K562 (cell line): ENCODE measurements at regions not wholly inside any gene's neighbourhood (a gene's known extent, or its start where the extent isn't known, plus 50 kb on each side); places are given as distances from the start of the nearest gene placed in this dataset.

Experiments used
- ATAC-seq: fragments of 200-7000 bp; cut with Tn5 transposase; 3 replicates; pipeline ENCODE4 v1.9.1; 2020; ENCODE audit warnings: moderate library complexity
- BruUV-seq: library from RNA; stranded (reverse); fragments of 400-500 nt; replicated peaks from 2 replicates; lab custom pipeline; 2021; lab: Mats Ljungman, UMichigan
- CTCF ChIA-PET: fragments of 300-600 bp; formaldehyde crosslinking; extraction: SDS; loops from one replicate; lab custom pipeline; 2021; ENCODE audit warnings: low intra/inter-chr PET ratio; lab: Yijun Ruan, JAX
- POLR2A ChIA-PET: fragments of 300-600, 350-650 bp; sonication (Branson Sonifier 250); formaldehyde crosslinking; extraction: SDS; loops from one replicate; lab custom pipeline; 2021; ENCODE audit warnings: antibody characterized with exemption, inconsistent platforms; lab: Yijun Ruan, JAX
- DNase-seq, 4 experiments: peaks; one replicate each; pipeline versions ENCODE4 v3.0.0 to v3.0.0-alpha.2; 2011 to 2018; ENCODE audit warnings: low spot score in 3 of 4, mixed read lengths in 3 of 4; ENCODE audit errors: extremely low read depth in 1 of 4
- FAIRE-seq: peaks from 2 replicates; lab custom pipeline; 2011; peaks lifted over from hg19 to GRCh38; lab: Jason Lieb, UNC
- H2AFZ ChIP-seq: 2 replicates; pipeline ENCODE4 v1.6.0; 2011; ENCODE audit warnings: low read depth, low read length, control low read depth, inconsistent platforms
- H3K27ac ChIP-seq: fragments of 200-600 bp; 3 replicates; pipeline ENCODE4 v1.8.0; 2011; ENCODE audit warnings: low read depth, mild to moderate bottlenecking, control low read depth, inconsistent platforms, low read length, moderate library complexity, mixed read lengths; ENCODE audit errors: extremely low read depth
- H3K27me3 ChIP-seq, 2 experiments: fragments of 300-600 bp in 1 of 2; 2 replicates in 1 of 2; 3 replicates in 1 of 2; pipeline versions ENCODE4 v1.6.0 to v1.8.0; 2011; ENCODE audit warnings: inconsistent platforms in 2 of 2, low read length in 2 of 2, mild to moderate bottlenecking in 1 of 2, mixed read lengths in 1 of 2, moderate library complexity in 1 of 2; ENCODE audit not compliant: control insufficient read depth in 2 of 2, insufficient read depth in 2 of 2
- H3K36me3 ChIP-seq: fragments of 300-600 bp; 3 replicates; pipeline ENCODE4 v1.8.0; 2011; ENCODE audit warnings: mild to moderate bottlenecking, low read length, inconsistent platforms; ENCODE audit not compliant: control insufficient read depth, insufficient read depth
- H3K4me1 ChIP-seq, 2 experiments: fragments of 200-600 bp in 1 of 2; replicated peaks in 1 of 2; 2 replicates in 1 of 2; 3 replicates in 1 of 2; pipeline versions ENCODE4 v1.5.1 to v1.8.0; 2011; ENCODE audit warnings: inconsistent platforms in 2 of 2, low read length in 2 of 2, mild to moderate bottlenecking in 1 of 2, mixed read lengths in 1 of 2, moderate library complexity in 1 of 2; ENCODE audit not compliant: control insufficient read depth in 2 of 2, insufficient read depth in 2 of 2
- H3K4me2 ChIP-seq: 2 replicates; pipeline ENCODE4 v1.6.1; 2011; ENCODE audit warnings: low read length, control low read depth, inconsistent platforms, mixed read lengths; ENCODE audit not compliant: insufficient read depth
- H3K4me3 ChIP-seq: fragments of 200-600 bp; sonication (generic), shearing (Covaris generic); 2 replicates; pipeline ENCODE4 v1.5.1; 2016; ENCODE audit warnings: control low read depth, inconsistent platforms
- H3K79me2 ChIP-seq: fragments of 200-600 bp; 3 replicates; pipeline ENCODE4 v1.8.0; 2011; ENCODE audit warnings: low read length, inconsistent platforms; ENCODE audit not compliant: control insufficient read depth, insufficient read depth
- H3K9ac ChIP-seq, 2 experiments: 2 replicates each; pipeline versions ENCODE4 v1.6.0 to v1.6.1; 2011; ENCODE audit warnings: low read depth in 2 of 2, low read length in 2 of 2, control low read depth in 1 of 2, inconsistent platforms in 1 of 2, mild to moderate bottlenecking in 1 of 2, mixed read lengths in 1 of 2; ENCODE audit not compliant: insufficient read depth in 1 of 2
- H3K9me1 ChIP-seq: one replicate; pipeline ENCODE4 v1.6.0; 2011; ENCODE audit warnings: inconsistent platforms, mild to moderate bottlenecking, low read length, moderate library complexity; ENCODE audit not compliant: control insufficient read depth, insufficient read depth
- H3K9me3 ChIP-seq: replicated peaks from 2 replicates; pipeline ENCODE4 v1.5.1; 2011; ENCODE audit warnings: low read depth, low read length, inconsistent platforms; ENCODE audit not compliant: control insufficient read depth, insufficient read depth
- H4K20me1 ChIP-seq: replicated peaks from 2 replicates; pipeline ENCODE4 v1.6.1; 2011; ENCODE audit warnings: low read length, inconsistent platforms, mixed read lengths; ENCODE audit not compliant: control insufficient read depth, insufficient read depth
- ARNT ChIP-seq, 2 experiments: fragments of 450-650 bp; IDR thresholded peaks; 2 replicates each; pipeline ENCODE4 v1.6.1; 2016; ENCODE audit warnings: mild to moderate bottlenecking in 1 of 2
- CBX1 ChIP-seq: sonication (generic); IDR thresholded peaks from 2 replicates; pipeline ENCODE4 v1.6.1; 2016; ENCODE audit warnings: antibody characterized with exemption, low read depth, mild to moderate bottlenecking
- HNRNPLL ChIP-seq: fragments of 200-400 bp; formaldehyde crosslinking; IDR thresholded peaks from 2 replicates; pipeline ENCODE4 v1.6.1; 2017; ENCODE audit warnings: low read length, low read depth, mild to moderate bottlenecking; ENCODE audit not compliant: poor library complexity, severe bottlenecking
- NR2C2 ChIP-seq, 2 experiments: fragments of 200-800 bp in 1 of 2; sonication (Bioruptor generic) in 1 of 2; sonication (generic) in 1 of 2; formaldehyde crosslinking in 1 of 2; IDR thresholded peaks; 2 replicates each; pipeline versions ENCODE4 v1.6.1 to v1.8.0; 2016 to 2022; ENCODE audit warnings: mild to moderate bottlenecking in 1 of 2, missing compliant biosample characterization in 1 of 2, missing genetic modification characterization in 1 of 2, missing genetic modification reagents in 1 of 2
- NRF1 ChIP-seq, 2 experiments: fragments of 450-650 bp; IDR thresholded peaks in 1 of 2; conservative IDR thresholded peaks in 1 of 2; 2 replicates each; pipeline ENCODE4 v1.6.1; 2014; ENCODE audit warnings: mild to moderate bottlenecking in 2 of 2
- PBX2 ChIP-seq, 2 experiments: IDR thresholded peaks in 1 of 2; conservative IDR thresholded peaks in 1 of 2; 2 replicates each; pipeline ENCODE4 v1.6.1; 2016; ENCODE audit warnings: low read depth in 2 of 2, mild to moderate bottlenecking in 1 of 2, missing compliant biosample characterization in 1 of 2, missing genetic modification characterization in 1 of 2, moderate library complexity in 1 of 2
- PHF8 ChIP-seq: fragments of 200-600 bp; sonication (generic); IDR thresholded peaks from 2 replicates; pipeline ENCODE4 v1.6.1; 2012; ENCODE audit warnings: mixed run types, mild to moderate bottlenecking, inconsistent platforms, low read length, moderate library complexity, borderline replicate concordance
- RCOR1 ChIP-seq, 2 experiments: IDR thresholded peaks; 2 replicates each; pipeline ENCODE4 v1.6.1; 2012; ENCODE audit warnings: low read depth in 2 of 2, low read length in 2 of 2, borderline replicate concordance in 1 of 2, improper control_type of control experiment in 1 of 2
- TAF9B ChIP-seq: fragments of 450-650 bp; IDR thresholded peaks from 2 replicates; pipeline ENCODE4 v1.6.1; 2018; ENCODE audit warnings: mild to moderate bottlenecking; ENCODE audit not compliant: partially characterized antibody
- TBP ChIP-seq: optimal IDR thresholded peaks from 2 replicates; pipeline ENCODE3; 2011; ENCODE audit warnings: low read depth, low read length, improper control_type of control experiment
- ZNF655 ChIP-seq: fragments of 250-450 bp; sonication (Bioruptor Pico); IDR thresholded peaks from 2 replicates; pipeline ENCODE4 v1.5.0; 2021
- ZNF766 ChIP-seq: fragments of 200-800 bp; sonication (Bioruptor generic); conservative IDR thresholded peaks from 2 replicates; pipeline ENCODE4 v1.6.1; 2016; ENCODE audit warnings: missing genetic modification characterization, missing compliant biosample characterization
- ZZZ3 ChIP-seq: fragments of 450-650 bp; IDR thresholded peaks from 2 replicates; pipeline ENCODE4 v1.6.1; 2016; ENCODE audit warnings: antibody characterized with exemption, mild to moderate bottlenecking, moderate library complexity
- WGBS: fragments of 100-300 bp; shearing (Covaris generic); methylation state at CpG from one replicate; pipeline ENCODE4 v1.1.6; 2016; ENCODE audit warnings: low coverage, mixed read lengths; ENCODE audit not compliant: insufficient coverage; ENCODE audit errors: missing lambda C conversion rate; 5-methylcytosine and 5-hydroxymethylcytosine counted together
- in situ Hi-C: fragments of 300-500 bp; cut with MboI; formaldehyde crosslinking; loops from 4 replicates; pipeline ENCODE4 v1.15.0; 2018; ENCODE audit warnings: inconsistent platforms, mixed read lengths
- intact Hi-C: fragments of 100-400 bp; cut with micrococcal nuclease; formaldehyde crosslinking; loops from 2 replicates; pipeline ENCODE4 v1.14.2; 2022
- TF ChIP-seq, protein P1 (sequence below): sonication (generic); formaldehyde crosslinking; IDR thresholded peaks from 2 replicates; pipeline ENCODE4 v1.8.1; 2022; ENCODE audit warnings: missing genetic modification reagents

- TF ChIP-seq PHF8 = no peak
- TF ChIP-seq ZNF655 (CRISPR knock-in tag) = no peak
- TF ChIP-seq, protein P1, sequence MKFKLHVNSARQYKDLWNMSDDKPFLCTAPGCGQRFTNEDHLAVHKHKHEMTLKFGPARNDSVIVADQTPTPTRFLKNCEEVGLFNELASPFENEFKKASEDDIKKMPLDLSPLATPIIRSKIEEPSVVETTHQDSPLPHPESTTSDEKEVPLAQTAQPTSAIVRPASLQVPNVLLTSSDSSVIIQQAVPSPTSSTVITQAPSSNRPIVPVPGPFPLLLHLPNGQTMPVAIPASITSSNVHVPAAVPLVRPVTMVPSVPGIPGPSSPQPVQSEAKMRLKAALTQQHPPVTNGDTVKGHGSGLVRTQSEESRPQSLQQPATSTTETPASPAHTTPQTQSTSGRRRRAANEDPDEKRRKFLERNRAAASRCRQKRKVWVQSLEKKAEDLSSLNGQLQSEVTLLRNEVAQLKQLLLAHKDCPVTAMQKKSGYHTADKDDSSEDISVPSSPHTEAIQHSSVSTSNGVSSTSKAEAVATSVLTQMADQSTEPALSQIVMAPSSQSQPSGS (CRISPR knock-in tag) = no peak
Observed at GRCh38 chr5:54823006-54823405, 162.4 kb downstream of the ESM1 start (continued).

GRCh38 chr5:54822324-54822687 is 163.1 kb downstream of the ESM1 start:
- ChIA-PET POLR2A (interaction anchor here (1.2 kb wide), 1 partner anchor 18 kb away, joined by 3 read pairs; no protein-coding TSS in a partner anchor), CTCF (no interaction called here)
- intact Hi-C loops = no loop called here
- Histone ChIP-seq H2AFZ (peak overlapping the region; percentile 37; the same call in 1 of the 2 replicates), H3K27ac (no peak overlapping the region), H3K4me3 (no peak overlapping the region), H3K79me2 (no peaks in the 10 kb centered on the region), H3K36me3 (no peaks in the 10 kb centered on the region), H3K27me3 (0 out of 5 replicates have a peak, but pooled peaks cover 0 to 2% of the 10 kb centered on the region in 2 experiments), H3K9ac (no peak overlapping the region), H3K4me2 (no peak overlapping the region), H3K9me1 (no peaks in the 10 kb centered on the region), H3K9me3 (no peaks in the 10 kb centered on the region), H3K4me1 (no peaks in the 10 kb centered on the region), H4K20me1 (no peaks in the 10 kb centered on the region)
- in situ Hi-C loops = no loop called here
- 21% methylated on average over 2 of the region's 2 CpGs for WGBS
- ATAC-seq (peak; percentile 80), FAIRE-seq (no peak), DNase-seq (peak in 2 of 4 experiments; percentile 10 to 12)
- no TSS peak for BruUV-seq
- TF ChIP-seq NR2C2 (CRISPR knock-in tag; IDR thresholded peaks at IDR 0.05) (no peak), NR2C2 (tag; IDR thresholded peaks at IDR 0.05) (peak; percentile 47; the same call in 1 of the 2 replicates), ARNT (IDR thresholded peaks at IDR 0.05) (no peak), RCOR1 (IDR thresholded peaks at IDR 0.05; ENCODE audit: borderline replicate concordance in 1 of 2, low read depth in 2 of 2, low read length in 2 of 2) (no peak), ZZZ3 (no peak), PBX2 (CRISPR knock-in tag; IDR thresholded peaks at IDR 0.05; ENCODE audit: low read depth) (no peak), PBX2 (tag; conservative IDR thresholded peaks at IDR 0.05; ENCODE audit: low read depth) (peak; percentile 13; the same call in 1 of the 2 replicates), NRF1 (conservative IDR thresholded peaks at IDR 0.05 in 1 of 2, IDR thresholded peaks at IDR 0.05 in 1 of 2) (0 out of 4 replicates have a peak, but pooled peaks of 1 of the 2 experiments have one; percentile 12), ZNF766 (CRISPR knock-in tag) (peak; percentile 46; the same call in 1 of the 2 replicates), TBP (no peak), TAF9B (no peak), HNRNPLL (no peak), CBX1 (no peak)
